GM12878 (cell line): ENCODE measurements at regions not wholly inside any gene's neighbourhood (a gene's known extent, or its start where the extent isn't known, plus 50 kb on each side); places are given as distances from the start of the nearest gene placed in this dataset.

ENCODE experiments used
- ATAC-seq: fragments of 200-7000 bp; cut with Tn5 transposase; 3 replicates; pipeline ENCODE4 v1.9.1; 2020; ENCODE audit warnings: mild to moderate bottlenecking, moderate library complexity
- BruUV-seq: library from RNA; stranded (reverse); fragments of 400-500 nt; replicated peaks from 2 replicates; lab custom pipeline; 2021; lab: Mats Ljungman, UMichigan
- CTCF ChIA-PET: fragments of 300-600 bp; sonication (Branson Sonifier 250); formaldehyde crosslinking; extraction: SDS; loops from one replicate; lab custom pipeline; 2021; ENCODE audit warnings: inconsistent platforms; lab: Yijun Ruan, JAX
- POLR2A ChIA-PET: fragments of 350-600 bp; formaldehyde crosslinking; extraction: SDS; loops from one replicate; lab custom pipeline; 2021; ENCODE audit warnings: inconsistent platforms; lab: Charles Lee
- RAD21 ChIA-PET: fragments of 300-600 bp; sonication (Branson Sonifier 250); formaldehyde crosslinking; loops from one replicate; lab custom pipeline; 2023; ENCODE audit warnings: antibody characterized with exemption; ENCODE audit not compliant: unreplicated experiment; lab: Charles Lee
- SMC1A ChIA-PET: fragments of 300-600 bp; sonication (Branson Sonifier 250); formaldehyde crosslinking; loops from one replicate; lab custom pipeline; 2023; ENCODE audit not compliant: unreplicated experiment, uncharacterized antibody; lab: Charles Lee
- DNase-seq: peaks from one replicate; pipeline ENCODE4 v3.0.0-alpha.2; 2011; ENCODE audit warnings: low read depth, low spot score
- FAIRE-seq: peaks from 3 replicates; lab custom pipeline; 2011; peaks lifted over from hg19 to GRCh38; lab: Jason Lieb, UNC
- H2AFZ ChIP-seq: 2 replicates; pipeline ENCODE4 v1.6.0; 2011; ENCODE audit warnings: low read depth, low read length, control low read depth; ENCODE audit not compliant: control insufficient read depth
- H3K27ac ChIP-seq: 2 replicates; pipeline ENCODE4 v1.5.1; 2011; ENCODE audit warnings: control low read depth; ENCODE audit not compliant: control insufficient read depth, insufficient read depth
- H3K27me3 ChIP-seq, 2 experiments: replicated peaks in 1 of 2; 2 replicates each; pipeline versions ENCODE4 v1.6.0 to v1.6.1; 2011; ENCODE audit warnings: low read length in 1 of 2; ENCODE audit not compliant: control insufficient read depth in 2 of 2, insufficient read depth in 2 of 2
- H3K36me3 ChIP-seq, 2 experiments: 2 replicates each; pipeline ENCODE4 v1.5.1; 2011; ENCODE audit warnings: low read length in 1 of 2; ENCODE audit not compliant: control insufficient read depth in 2 of 2, insufficient read depth in 2 of 2
- H3K4me1 ChIP-seq: 2 replicates; pipeline ENCODE4 v1.6.1; 2011; ENCODE audit warnings: mild to moderate bottlenecking, low read length, moderate library complexity, mixed read lengths; ENCODE audit not compliant: control insufficient read depth, insufficient read depth
- H3K4me2 ChIP-seq: 2 replicates; pipeline ENCODE4 v1.6.0; 2011; ENCODE audit warnings: control low read depth; ENCODE audit not compliant: control insufficient read depth, insufficient read depth
- H3K4me3 ChIP-seq: fragments of 200-600 bp; sonication (generic); 2 replicates; pipeline ENCODE4 v1.5.1; 2016
- H3K79me2 ChIP-seq: 2 replicates; pipeline ENCODE4 v1.6.0; 2011; ENCODE audit warnings: low read length; ENCODE audit not compliant: control insufficient read depth, insufficient read depth
- H3K9ac ChIP-seq: 2 replicates; pipeline ENCODE4 v1.8.0; 2011; ENCODE audit warnings: low read length, control low read depth, mixed read lengths; ENCODE audit not compliant: control insufficient read depth, insufficient read depth
- H3K9me3 ChIP-seq: replicated peaks from 3 replicates; pipeline ENCODE4 v1.5.1; 2011; ENCODE audit warnings: mild to moderate bottlenecking, low read length; ENCODE audit not compliant: control insufficient read depth, insufficient read depth
- H4K20me1 ChIP-seq: 2 replicates; pipeline ENCODE4 v1.6.0; 2011; ENCODE audit not compliant: control insufficient read depth, insufficient read depth
- BACH1 ChIP-seq: fragments of 450-650 bp; IDR thresholded peaks from 2 replicates; pipeline ENCODE4 v1.6.1; 2017; ENCODE audit warnings: mild to moderate bottlenecking, borderline replicate concordance
- CHD2 ChIP-seq: IDR thresholded peaks from 2 replicates; pipeline ENCODE4 v1.6.1; 2011; ENCODE audit warnings: low read depth, low read length, improper control_type of control experiment, borderline replicate concordance
- EED ChIP-seq: sonication (generic); IDR thresholded peaks from 2 replicates; pipeline ENCODE4 v1.6.1; 2016; ENCODE audit warnings: antibody characterized with exemption, low read depth
- GATAD2B ChIP-seq: fragments of 450-650 bp; conservative IDR thresholded peaks from 2 replicates; pipeline ENCODE4 v1.6.1; 2017; ENCODE audit warnings: low read depth, mild to moderate bottlenecking, moderate library complexity
- IRF4 ChIP-seq: IDR thresholded peaks from 2 replicates; pipeline ENCODE4 v1.6.1; 2011; ENCODE audit warnings: low read depth, low read length
- NFXL1 ChIP-seq: fragments of 450-650 bp; IDR thresholded peaks from 2 replicates; pipeline ENCODE4 v1.6.1; 2017; ENCODE audit warnings: antibody characterized with exemption, mild to moderate bottlenecking, borderline replicate concordance
- USF2 ChIP-seq: IDR thresholded peaks from 2 replicates; pipeline ENCODE4 v1.6.1; 2011; ENCODE audit warnings: low read depth, low read length, improper control_type of control experiment, borderline replicate concordance
- ZBED1 ChIP-seq: IDR thresholded peaks from 2 replicates; pipeline ENCODE4 v1.6.1; 2016; ENCODE audit warnings: borderline replicate concordance
- WGBS: methylation state at CpG from one replicate; pipeline ENCODE4 v1.1.6; 2016; ENCODE audit warnings: low lambda C conversion rate; ENCODE audit not compliant: insufficient replicate concordance, insufficient coverage; ENCODE audit errors: missing lambda C conversion rate; 5-methylcytosine and 5-hydroxymethylcytosine counted together
- in situ Hi-C: fragments of 300-500 bp; cut with MboI; formaldehyde crosslinking; loops from 9 replicates; pipeline ENCODE4 v1.14.3; 2018; ENCODE audit warnings: mixed read lengths
- intact Hi-C: fragments of 100-400 bp; cut with micrococcal nuclease; formaldehyde crosslinking; loops from one replicate; pipeline ENCODE4 v1.14.2; 2022; ENCODE audit not compliant: unreplicated experiment
- TF ChIP-seq, protein P1 (sequence below): IDR thresholded peaks from 2 replicates; pipeline ENCODE4 v1.6.1; 2011; ENCODE audit warnings: mild to moderate bottlenecking, low read depth, low read length, moderate library complexity; ENCODE audit not compliant: insufficient replicate concordance
- TF ChIP-seq, protein P2 (sequence below): fragments of 450-650 bp; IDR thresholded peaks from 2 replicates; pipeline ENCODE4 v1.6.1; 2017; ENCODE audit warnings: low read depth, mild to moderate bottlenecking, moderate library complexity

DNA sequence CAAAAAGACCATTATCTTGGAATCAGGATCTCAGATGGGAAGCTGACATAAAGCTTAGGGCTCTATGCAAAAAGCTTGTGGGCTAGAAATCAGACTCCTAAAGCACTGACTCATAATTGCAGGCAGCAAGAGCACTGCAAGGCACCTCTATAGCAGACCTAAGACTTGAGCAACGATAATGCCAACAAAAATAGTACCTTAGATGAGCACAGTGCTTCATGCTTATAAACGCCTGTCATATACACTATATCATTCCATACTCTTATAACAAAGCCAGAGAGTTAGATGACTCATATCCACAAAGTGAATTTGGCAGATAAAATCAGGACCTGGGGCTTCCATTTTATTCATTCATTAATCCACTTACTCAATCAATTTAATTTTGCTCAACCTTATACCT, 560.8 kb downstream of the MCTP2 start:
- ChIA-PET SMC1A (no interaction called here), CTCF (no interaction called here)
- in situ Hi-C loops = no loop called here

DNA sequence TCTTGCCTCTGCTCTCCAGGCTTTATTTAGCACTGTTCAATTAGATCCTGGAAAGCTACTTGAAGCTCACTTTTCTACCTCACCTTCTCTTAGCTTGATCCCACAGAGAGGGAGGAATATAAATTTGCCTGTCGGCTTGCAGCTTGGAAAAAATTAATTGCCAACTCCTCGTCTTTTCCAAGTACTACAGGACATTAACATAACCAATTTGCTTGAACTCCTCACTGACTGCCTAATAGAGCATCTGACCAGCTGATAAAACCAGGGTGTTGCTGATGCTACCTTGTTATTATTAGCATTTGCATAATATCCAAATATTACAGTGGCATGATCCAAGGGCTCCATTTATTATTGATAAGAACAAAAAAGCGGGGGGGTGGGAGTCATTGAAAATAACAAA, 561.8 kb downstream of the MCTP2 start:
- WGBS = 6% methylated on average over 3 of the region's 3 CpGs
- intact Hi-C loops (no loop called here), in situ Hi-C loops (no loop called here)
- TF ChIP-seq BACH1 (no peak), NFXL1 (no peak), ZBED1 (no peak), GATAD2B (no peak), USF2 (no peak), CHD2 (no peak)
- TF ChIP-seq, protein P1, sequence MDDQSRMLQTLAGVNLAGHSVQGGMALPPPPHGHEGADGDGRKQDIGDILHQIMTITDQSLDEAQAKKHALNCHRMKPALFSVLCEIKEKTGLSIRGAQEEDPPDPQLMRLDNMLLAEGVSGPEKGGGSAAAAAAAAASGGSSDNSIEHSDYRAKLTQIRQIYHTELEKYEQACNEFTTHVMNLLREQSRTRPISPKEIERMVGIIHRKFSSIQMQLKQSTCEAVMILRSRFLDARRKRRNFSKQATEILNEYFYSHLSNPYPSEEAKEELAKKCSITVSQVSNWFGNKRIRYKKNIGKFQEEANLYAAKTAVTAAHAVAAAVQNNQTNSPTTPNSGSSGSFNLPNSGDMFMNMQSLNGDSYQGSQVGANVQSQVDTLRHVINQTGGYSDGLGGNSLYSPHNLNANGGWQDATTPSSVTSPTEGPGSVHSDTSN = no peak
- TF ChIP-seq, protein P2, sequence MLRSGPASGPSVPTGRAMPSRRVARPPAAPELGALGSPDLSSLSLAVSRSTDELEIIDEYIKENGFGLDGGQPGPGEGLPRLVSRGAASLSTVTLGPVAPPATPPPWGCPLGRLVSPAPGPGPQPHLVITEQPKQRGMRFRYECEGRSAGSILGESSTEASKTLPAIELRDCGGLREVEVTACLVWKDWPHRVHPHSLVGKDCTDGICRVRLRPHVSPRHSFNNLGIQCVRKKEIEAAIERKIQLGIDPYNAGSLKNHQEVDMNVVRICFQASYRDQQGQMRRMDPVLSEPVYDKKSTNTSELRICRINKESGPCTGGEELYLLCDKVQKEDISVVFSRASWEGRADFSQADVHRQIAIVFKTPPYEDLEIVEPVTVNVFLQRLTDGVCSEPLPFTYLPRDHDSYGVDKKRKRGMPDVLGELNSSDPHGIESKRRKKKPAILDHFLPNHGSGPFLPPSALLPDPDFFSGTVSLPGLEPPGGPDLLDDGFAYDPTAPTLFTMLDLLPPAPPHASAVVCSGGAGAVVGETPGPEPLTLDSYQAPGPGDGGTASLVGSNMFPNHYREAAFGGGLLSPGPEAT = no peak

More for the DNA sequence above, 560.8 kb downstream of the MCTP2 start:
- TF ChIP-seq EED (no peak), IRF4 (no peak)
- TF ChIP-seq, protein P2 = no peak
- WGBS = 0% methylated on average over 2 of the region's 2 CpGs
- no peak overlapping the region for H2AFZ ChIP-seq
- POLR2A ChIA-PET = no interaction called here
- no peak overlapping the region for H3K27ac ChIP-seq
- no TSS peak for BruUV-seq
- DNase-seq (no peak), ATAC-seq (no peak), FAIRE-seq (no peak)
- H3K4me2 ChIP-seq = no peak overlapping the region
- no peaks in the 10 kb centered on the region for H4K20me1 ChIP-seq
- RAD21 ChIA-PET = no interaction called here
- H3K36me3 ChIP-seq = no peaks in the 10 kb centered on the region
- intact Hi-C loops = no loop called here
- no peaks in the 10 kb centered on the region for H3K79me2 ChIP-seq
- H3K4me3 ChIP-seq = no peak overlapping the region
- H3K27me3 ChIP-seq = no peaks in the 10 kb centered on the region
- no peaks in the 10 kb centered on the region for H3K4me1 ChIP-seq
- no peak overlapping the region for H3K9ac ChIP-seq
- H3K9me3 ChIP-seq = no peaks in the 10 kb centered on the region; the same call in 2 of the 3 replicates

More for the DNA sequence above, 561.8 kb downstream of the MCTP2 start:
- DNase-seq (no peak), FAIRE-seq (no peak), ATAC-seq (no peak)
- no peaks in the 10 kb centered on the region for H3K79me2 ChIP-seq
- H3K4me3 ChIP-seq = no peak overlapping the region
- RAD21 ChIA-PET = interaction anchor here (0.5 kb wide), 1 partner anchor 112 kb away, joined by 3 read pairs; no protein-coding TSS in a partner anchor
- no peak overlapping the region for H3K9ac ChIP-seq
- H3K27me3 ChIP-seq = no peaks in the 10 kb centered on the region
- CTCF ChIA-PET = no interaction called here
- no TSS peak for BruUV-seq
- H3K27ac ChIP-seq = no peak overlapping the region
- POLR2A ChIA-PET = no interaction called here
- no peak overlapping the region for H2AFZ ChIP-seq
- H3K36me3 ChIP-seq = no peaks in the 10 kb centered on the region
- H3K4me2 ChIP-seq = no peak overlapping the region
- SMC1A ChIA-PET = interaction anchor here (0.7 kb wide), 1 partner anchor 26 kb away, joined by 3 read pairs; no protein-coding TSS in a partner anchor
- H4K20me1 ChIP-seq = no peaks in the 10 kb centered on the region
- H3K9me3 ChIP-seq = no peaks in the 10 kb centered on the region; the same call in 2 of the 3 replicates
- no peaks in the 10 kb centered on the region for H3K4me1 ChIP-seq
